K562 (cell line): ENCODE measurements at regions not wholly inside any gene's neighbourhood (a gene's known extent, or its start where the extent isn't known, plus 50 kb on each side); places are given as distances from the start of the nearest gene placed in this dataset.
A peak's percentile ranks its signal among the peaks of the same experiment; 100 is the strongest.

Experiments used
- HMBOX1 ChIP-seq: sonication (generic); IDR thresholded peaks from 2 replicates; pipeline ENCODE4 v1.6.1; 2016
- JUND ChIP-seq, 2 experiments: IDR thresholded peaks; 2 replicates in 1 of 2; 3 replicates in 1 of 2; pipeline ENCODE4 v1.6.1; 2011; ENCODE audit warnings: borderline replicate concordance in 2 of 2, low read depth in 2 of 2, low read length in 2 of 2, improper control_type of control experiment in 1 of 2, missing biosample characterization in 1 of 2, missing genetic modification characterization in 1 of 2, missing genetic modification reagents in 1 of 2
- MXI1 ChIP-seq: IDR thresholded peaks from 2 replicates; pipeline ENCODE4 v1.6.1; 2011; ENCODE audit warnings: low read depth, mild to moderate bottlenecking, improper control_type of control experiment, low read length
- SMAD3 ChIP-seq: fragments of 450-650 bp; formaldehyde crosslinking; conservative IDR thresholded peaks from 2 replicates; pipeline ENCODE4 v1.4.0; 2020; ENCODE audit warnings: mild to moderate bottlenecking
- ZNF146 ChIP-seq: IDR thresholded peaks from one replicate; pipeline ENCODE4 v1.6.1; 2018; ENCODE audit warnings: missing compliant biosample characterization; ENCODE audit not compliant: unreplicated experiment
- ZNF75A ChIP-seq: fragments of 450-650 bp; formaldehyde crosslinking; IDR thresholded peaks from 2 replicates; pipeline ENCODE4 v1.4.0; 2020; ENCODE audit warnings: mild to moderate bottlenecking
- TF ChIP-seq, protein P1 (sequence below): fragments of 450-650 bp; formaldehyde crosslinking; IDR thresholded peaks from 2 replicates; pipeline ENCODE4 v1.4.0; 2022; ENCODE audit warnings: missing genetic modification characterization
- TF ChIP-seq, protein P2 (sequence below): fragments of 250-450 bp; sonication (Bioruptor Pico); IDR thresholded peaks from 2 replicates; pipeline ENCODE4 v1.9.0; 2021; ENCODE audit warnings: mild to moderate bottlenecking, inconsistent platforms

DNA sequence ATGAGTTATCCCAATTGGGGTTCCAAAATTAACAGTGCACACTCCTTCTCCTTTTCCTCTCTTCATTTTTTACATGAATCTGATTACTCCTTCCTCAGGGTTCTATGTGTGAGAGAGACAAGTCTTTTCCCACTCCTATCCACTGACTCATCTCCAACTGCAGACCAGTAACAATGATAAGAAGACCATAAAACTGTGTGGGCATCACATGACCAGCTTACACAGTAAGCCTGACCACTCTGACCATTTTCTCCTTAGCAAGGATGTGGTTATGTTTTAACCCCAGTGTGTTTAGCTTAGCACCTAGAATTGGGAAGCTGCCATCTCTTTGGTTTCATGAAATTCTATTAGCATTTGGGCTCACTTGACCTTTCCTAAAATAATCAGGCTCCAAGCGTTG, 145.0 kb upstream of the CALCR start (continued):
- TF ChIP-seq JUND (IDR thresholded peaks at IDR 0.05; ENCODE audit: borderline replicate concordance, low read depth, low read length) (peak; percentile 37; the same call in 1 of the 2 replicates), JUND (tag; IDR thresholded peaks at IDR 0.05; ENCODE audit: borderline replicate concordance, low read depth, low read length) (peak; percentile 55; the same call in 2 of the 3 replicates), HMBOX1 (peak; percentile 51; the same call in 1 of the 2 replicates), ZNF146 (no peak), MXI1 (no peak), ZNF75A (CRISPR knock-in tag) (peak; percentile 98), SMAD3 (CRISPR knock-in tag) (0 out of 2 replicates have a peak, but pooled peaks have one; percentile 20)
- TF ChIP-seq, protein P1, sequence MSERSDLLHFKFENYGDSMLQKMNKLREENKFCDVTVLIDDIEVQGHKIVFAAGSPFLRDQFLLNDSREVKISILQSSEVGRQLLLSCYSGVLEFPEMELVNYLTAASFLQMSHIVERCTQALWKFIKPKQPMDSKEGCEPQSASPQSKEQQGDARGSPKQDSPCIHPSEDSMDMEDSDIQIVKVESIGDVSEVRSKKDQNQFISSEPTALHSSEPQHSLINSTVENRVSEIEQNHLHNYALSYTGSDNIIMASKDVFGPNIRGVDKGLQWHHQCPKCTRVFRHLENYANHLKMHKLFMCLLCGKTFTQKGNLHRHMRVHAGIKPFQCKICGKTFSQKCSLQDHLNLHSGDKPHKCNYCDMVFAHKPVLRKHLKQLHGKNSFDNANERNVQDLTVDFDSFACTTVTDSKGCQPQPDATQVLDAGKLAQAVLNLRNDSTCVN (CRISPR knock-in tag): no peak
- TF ChIP-seq, protein P2, sequence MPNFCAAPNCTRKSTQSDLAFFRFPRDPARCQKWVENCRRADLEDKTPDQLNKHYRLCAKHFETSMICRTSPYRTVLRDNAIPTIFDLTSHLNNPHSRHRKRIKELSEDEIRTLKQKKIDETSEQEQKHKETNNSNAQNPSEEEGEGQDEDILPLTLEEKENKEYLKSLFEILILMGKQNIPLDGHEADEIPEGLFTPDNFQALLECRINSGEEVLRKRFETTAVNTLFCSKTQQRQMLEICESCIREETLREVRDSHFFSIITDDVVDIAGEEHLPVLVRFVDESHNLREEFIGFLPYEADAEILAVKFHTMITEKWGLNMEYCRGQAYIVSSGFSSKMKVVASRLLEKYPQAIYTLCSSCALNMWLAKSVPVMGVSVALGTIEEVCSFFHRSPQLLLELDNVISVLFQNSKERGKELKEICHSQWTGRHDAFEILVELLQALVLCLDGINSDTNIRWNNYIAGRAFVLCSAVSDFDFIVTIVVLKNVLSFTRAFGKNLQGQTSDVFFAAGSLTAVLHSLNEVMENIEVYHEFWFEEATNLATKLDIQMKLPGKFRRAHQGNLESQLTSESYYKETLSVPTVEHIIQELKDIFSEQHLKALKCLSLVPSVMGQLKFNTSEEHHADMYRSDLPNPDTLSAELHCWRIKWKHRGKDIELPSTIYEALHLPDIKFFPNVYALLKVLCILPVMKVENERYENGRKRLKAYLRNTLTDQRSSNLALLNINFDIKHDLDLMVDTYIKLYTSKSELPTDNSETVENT (CRISPR knock-in tag): no peak
- TF ChIP-seq, all 486 proteins: peak for 13
